ENCODE measurements at regions not wholly inside any gene's neighbourhood (a gene's known extent, or its start where the extent isn't known, plus 50 kb on each side); places are given as distances from the start of the nearest gene placed in this dataset.

- ATAC-seq (no peak), DNase-seq (ENCODE audit: low spot score) (no peak)
- intact Hi-C loops (cut with DNase I) = no loop called here
Measured at GRCh38 chr2:117407746-117408145, 406.7 kb upstream of the DDX18 start.

- intact Hi-C loops (cut with DNase I) = no loop called here
- ATAC-seq (no peak), DNase-seq (ENCODE audit: low spot score) (no peak)
Measured at GRCh38 chr2:117409443-117409842, 405.0 kb upstream of the DDX18 start.

- intact Hi-C loops (cut with DNase I) = no loop called here
- no peak for DNase-seq (ENCODE audit: low spot score)
- ATAC-seq = no peak
Measured at GRCh38 chr2:117411983-117412382, 402.5 kb upstream of the DDX18 start.

GRCh38 chr2:117432746-117433145 lies 381.7 kb upstream of the DDX18 start:
- no peak for ATAC-seq
- intact Hi-C loops (cut with DNase I) = no loop called here
- no peak for DNase-seq (ENCODE audit: low spot score)

GRCh38 chr2:117436697-117437096 lies 377.8 kb upstream of the DDX18 start:
- ATAC-seq (no peak), DNase-seq (ENCODE audit: low spot score) (no peak)
- intact Hi-C loops (cut with DNase I) = no loop called here

- no peak for ATAC-seq
Measured at GRCh38 chr2:117470311-117471095, 344.0 kb upstream of the DDX18 start.

GRCh38 chr2:117481608-117482007 lies 332.9 kb upstream of the DDX18 start:
- ATAC-seq = no peak
- DNase-seq (ENCODE audit: low spot score) = no peak
- intact Hi-C loops (cut with DNase I) = no loop called here

More at GRCh38 chr2:117470311-117471095, 344.0 kb upstream of the DDX18 start:
- DNase-seq (ENCODE audit: low spot score) = no peak
- intact Hi-C loops (cut with DNase I) = no loop called here

- DNase-seq (ENCODE audit: low spot score) = no peak
- ATAC-seq = no peak
- intact Hi-C loops (cut with DNase I) = no loop called here
Measured at GRCh38 chr2:117485588-117485987, 328.9 kb upstream of the DDX18 start.

GRCh38 chr2:117486081-117486480 lies 328.4 kb upstream of the DDX18 start:
- intact Hi-C loops (cut with DNase I) = no loop called here
- DNase-seq (ENCODE audit: low spot score) (no peak), ATAC-seq (no peak)

GRCh38 chr2:117492209-117492851 lies 322.2 kb upstream of the DDX18 start:
- intact Hi-C loops (cut with DNase I) = no loop called here
- ATAC-seq = no peak
- no peak for DNase-seq (ENCODE audit: low spot score)

GRCh38 chr2:117500721-117501120 lies 313.8 kb upstream of the DDX18 start:
- DNase-seq (ENCODE audit: low spot score) = no peak
- intact Hi-C loops (cut with DNase I) = no loop called here
- ATAC-seq = no peak

- DNase-seq (ENCODE audit: low spot score) (no peak), ATAC-seq (no peak)
- intact Hi-C loops (cut with DNase I) = no loop called here
Measured at GRCh38 chr2:117502121-117502520, 312.4 kb upstream of the DDX18 start.

- ATAC-seq (no peak), DNase-seq (ENCODE audit: low spot score) (no peak)
- intact Hi-C loops (cut with DNase I) = no loop called here
Measured at GRCh38 chr2:117512307-117512706, 302.2 kb upstream of the DDX18 start.

- DNase-seq (ENCODE audit: low spot score) (no peak), ATAC-seq (no peak)
- intact Hi-C loops (cut with DNase I) = no loop called here
Measured at GRCh38 chr2:117514371-117514770, 300.1 kb upstream of the DDX18 start.

- no peak for DNase-seq (ENCODE audit: low spot score)
- no peak for ATAC-seq
Measured at GRCh38 chr2:117519238-117519637, 295.3 kb upstream of the DDX18 start.

GRCh38 chr2:117519721-117520120 lies 294.8 kb upstream of the DDX18 start:
- no peak for ATAC-seq
- DNase-seq (ENCODE audit: low spot score) = no peak
- intact Hi-C loops (cut with DNase I) = no loop called here

More at GRCh38 chr2:117519238-117519637, 295.3 kb upstream of the DDX18 start:
- intact Hi-C loops (cut with DNase I) = no loop called here

GRCh38 chr2:117523267-117523666 lies 291.2 kb upstream of the DDX18 start:
- DNase-seq (ENCODE audit: low spot score) (peak; percentile 67), ATAC-seq (no peak)
- intact Hi-C loops (cut with DNase I) = no loop called here

GRCh38 chr2:117523711-117524238 lies 290.7 kb upstream of the DDX18 start:
- intact Hi-C loops (cut with DNase I) = no loop called here
- ATAC-seq = no peak

GRCh38 chr2:117536139-117536538 lies 278.4 kb upstream of the DDX18 start:
- DNase-seq (ENCODE audit: low spot score) = no peak
- ATAC-seq = no peak
- intact Hi-C loops (cut with DNase I) = no loop called here

More at GRCh38 chr2:117523711-117524238, 290.7 kb upstream of the DDX18 start:
- no peak for DNase-seq (ENCODE audit: low spot score)

- ATAC-seq (no peak), DNase-seq (ENCODE audit: low spot score) (no peak)
- intact Hi-C loops (cut with DNase I) = no loop called here
Measured at GRCh38 chr2:117537032-117537431, 277.5 kb upstream of the DDX18 start.

Measured in sciatic nerve (tissue), 2 donors.